ENCODE measurements at regions not wholly inside any gene's neighbourhood (a gene's known extent, or its start where the extent isn't known, plus 50 kb on each side); places are given as distances from the start of the nearest gene placed in this dataset.

DNA sequence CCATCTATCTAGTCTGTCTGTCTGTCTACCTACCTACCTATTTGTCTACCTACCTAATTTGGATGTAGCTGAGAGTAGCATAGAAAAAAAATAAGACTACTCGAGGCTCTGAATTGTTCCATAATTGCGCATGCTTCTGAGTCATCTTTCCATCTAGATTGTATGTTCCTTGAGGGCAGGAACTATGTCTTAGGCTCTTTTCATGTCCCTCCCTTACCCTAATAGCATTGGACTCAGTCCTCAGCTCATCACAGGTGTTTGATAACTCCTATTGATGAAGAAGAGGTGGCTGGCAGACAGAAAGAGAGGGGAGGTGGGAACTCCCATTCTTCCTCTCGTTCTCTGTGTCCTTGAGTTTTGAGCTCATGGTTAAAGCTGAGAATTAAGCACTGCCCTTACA is 263.7 kb downstream of the TTC6 start:
- no peaks in the 10 kb centered on the region for H3K9me3 ChIP-seq
- intact Hi-C loops (cut with DNase I) = no loop called here
- H3K4me3 ChIP-seq = no peak overlapping the region
- H3K36me3 ChIP-seq = no peaks in the 10 kb centered on the region
- no peaks in the 10 kb centered on the region for H3K27me3 ChIP-seq
- no peak overlapping the region for H3K27ac ChIP-seq
- TF ChIP-seq, protein P1, sequence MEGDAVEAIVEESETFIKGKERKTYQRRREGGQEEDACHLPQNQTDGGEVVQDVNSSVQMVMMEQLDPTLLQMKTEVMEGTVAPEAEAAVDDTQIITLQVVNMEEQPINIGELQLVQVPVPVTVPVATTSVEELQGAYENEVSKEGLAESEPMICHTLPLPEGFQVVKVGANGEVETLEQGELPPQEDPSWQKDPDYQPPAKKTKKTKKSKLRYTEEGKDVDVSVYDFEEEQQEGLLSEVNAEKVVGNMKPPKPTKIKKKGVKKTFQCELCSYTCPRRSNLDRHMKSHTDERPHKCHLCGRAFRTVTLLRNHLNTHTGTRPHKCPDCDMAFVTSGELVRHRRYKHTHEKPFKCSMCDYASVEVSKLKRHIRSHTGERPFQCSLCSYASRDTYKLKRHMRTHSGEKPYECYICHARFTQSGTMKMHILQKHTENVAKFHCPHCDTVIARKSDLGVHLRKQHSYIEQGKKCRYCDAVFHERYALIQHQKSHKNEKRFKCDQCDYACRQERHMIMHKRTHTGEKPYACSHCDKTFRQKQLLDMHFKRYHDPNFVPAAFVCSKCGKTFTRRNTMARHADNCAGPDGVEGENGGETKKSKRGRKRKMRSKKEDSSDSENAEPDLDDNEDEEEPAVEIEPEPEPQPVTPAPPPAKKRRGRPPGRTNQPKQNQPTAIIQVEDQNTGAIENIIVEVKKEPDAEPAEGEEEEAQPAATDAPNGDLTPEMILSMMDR (IDR thresholded peaks at IDR 0.05) = no peak
- no peak for TF ChIP-seq POLR2A (IDR thresholded peaks at IDR 0.05)
- no peak for DNase-seq
- 74 to 78% methylated on average over 3 of the region's 3 CpGs for WGBS, 2 donors
- H3K4me1 ChIP-seq = peaks cover 0 to 4% (median 0%) of the 10 kb centered on the region in 3 donors

- no peaks in the 10 kb centered on the region for H3K9me3 ChIP-seq
- no peaks in the 10 kb centered on the region for H3K27me3 ChIP-seq
- intact Hi-C loops (cut with DNase I) = no loop called here
- DNase-seq = no peak
- no peak overlapping the region for H3K4me3 ChIP-seq
- 47 to 55% methylated on average over 3 of the region's 3 CpGs for WGBS, 2 donors
- H3K36me3 ChIP-seq = no peaks in the 10 kb centered on the region
- TF ChIP-seq, protein P1 (IDR thresholded peaks at IDR 0.05) = no peak
- TF ChIP-seq POLR2A (IDR thresholded peaks at IDR 0.05) = no peak
- no peak overlapping the region for H3K27ac ChIP-seq
- peaks cover 0 to 25% (median 7%) of the 10 kb centered on the region in 3 donors for H3K4me1 ChIP-seq
Measured at GRCh38 chr14:37862263-37862662, 266.8 kb downstream of the TTC6 start.

DNA sequence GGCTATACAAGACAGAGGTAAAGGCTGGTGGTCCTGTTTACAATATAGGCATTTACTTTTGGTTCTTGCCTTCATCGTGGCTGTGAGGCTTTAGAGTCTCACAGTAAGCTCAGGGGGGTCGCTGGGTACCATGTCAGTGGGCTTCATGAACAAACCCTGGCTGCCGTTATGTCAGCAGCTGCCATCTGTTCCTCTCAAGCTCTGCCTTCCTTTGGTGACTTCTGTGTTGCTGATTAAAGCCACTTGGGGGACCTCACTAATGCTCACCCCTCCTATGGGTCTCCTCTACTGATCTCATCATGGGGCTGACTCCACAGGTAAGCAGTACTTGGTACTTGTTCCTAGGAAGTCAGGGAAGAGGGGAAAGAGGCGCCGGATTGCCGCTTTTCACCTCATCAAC is 268.7 kb downstream of the TTC6 start:
- no peak for DNase-seq
- Histone ChIP-seq H3K36me3 (no peaks in the 10 kb centered on the region), H3K9me3 (no peaks in the 10 kb centered on the region), H3K4me1 (peaks cover 0 to 31% (median 7%) of the 10 kb centered on the region in 3 donors), H3K27me3 (no peaks in the 10 kb centered on the region), H3K27ac (no peak overlapping the region), H3K4me3 (no peak overlapping the region)
- 79 to 86% methylated on average over 4 to 6 of the region's 6 CpGs for WGBS, 2 donors
- intact Hi-C loops (cut with DNase I) = no loop called here
- TF ChIP-seq, protein P1 (IDR thresholded peaks at IDR 0.05) = no peak
- TF ChIP-seq POLR2A (IDR thresholded peaks at IDR 0.05) = no peak

DNA sequence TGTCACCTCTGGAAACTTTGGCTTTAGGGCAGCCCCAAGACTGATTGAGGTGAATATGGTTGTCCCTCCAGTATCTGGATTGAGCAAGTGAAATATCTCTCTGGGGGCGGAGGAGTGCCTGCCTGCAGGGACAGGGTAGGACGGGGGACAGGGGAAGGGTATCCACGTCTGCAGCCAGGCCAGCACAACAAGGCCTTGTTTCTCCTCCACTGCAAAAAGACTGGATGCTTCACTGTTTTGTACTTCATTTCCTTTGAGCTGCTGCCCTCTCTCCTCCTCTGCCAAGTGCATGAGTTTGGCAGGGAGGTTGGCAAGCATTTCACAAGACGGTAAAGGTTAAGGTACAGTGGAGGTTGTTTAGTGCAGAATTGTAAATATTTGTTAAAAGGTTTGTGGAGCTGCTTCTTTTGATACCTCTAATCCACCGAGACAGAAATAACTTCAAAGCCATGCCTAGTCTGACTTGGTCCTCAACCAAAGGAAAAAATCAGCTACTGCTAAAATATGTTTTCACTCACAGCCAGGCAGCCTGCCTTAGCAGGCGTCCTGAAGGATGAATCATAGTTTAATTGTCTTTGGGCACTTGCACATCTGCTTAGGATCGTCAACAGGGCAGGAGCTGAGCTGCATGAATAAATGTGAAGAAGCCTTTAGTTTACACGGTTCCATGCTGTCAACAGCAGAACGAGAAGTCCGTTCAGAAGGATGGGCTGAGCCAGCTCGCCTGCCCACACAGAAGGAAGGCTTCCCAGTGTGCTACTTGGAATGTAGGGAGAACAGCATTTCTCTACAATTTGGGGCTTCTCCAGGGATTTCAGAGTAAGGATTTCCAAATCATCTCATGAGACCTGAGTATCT is 269.7 kb downstream of the TTC6 start:
- no peaks in the 10 kb centered on the region for H3K27me3 ChIP-seq
- H3K36me3 ChIP-seq = no peaks in the 10 kb centered on the region
- peaks cover 0 to 40% (median 7%) of the 10 kb centered on the region in 3 donors for H3K4me1 ChIP-seq
- H3K4me3 ChIP-seq = no peak overlapping the region
- H3K27ac ChIP-seq = peak overlapping the region in 1 of 4 donors; percentile 27
- TF ChIP-seq, protein P1 (IDR thresholded peaks at IDR 0.05) = no peak
- TF ChIP-seq POLR2A (IDR thresholded peaks at IDR 0.05) = no peak
- DNase-seq = no peak
- WGBS, 2 donors = 30 to 33% methylated on average over 8 to 10 of the region's 11 CpGs
- intact Hi-C loops (cut with DNase I) = no loop called here
- no peaks in the 10 kb centered on the region for H3K9me3 ChIP-seq

- intact Hi-C loops (cut with DNase I) = no loop called here
- H3K4me3 ChIP-seq = no peak overlapping the region
- TF ChIP-seq, protein P1 (IDR thresholded peaks at IDR 0.05) = no peak
- TF ChIP-seq POLR2A (IDR thresholded peaks at IDR 0.05) = no peak
- 68 to 70% methylated on average over 4 of the region's 4 CpGs for WGBS, 2 donors
- no peaks in the 10 kb centered on the region for H3K9me3 ChIP-seq
- H3K36me3 ChIP-seq = no peaks in the 10 kb centered on the region
- H3K27ac ChIP-seq = peak overlapping the region in 1 of 4 donors; percentile 27
- no peaks in the 10 kb centered on the region for H3K27me3 ChIP-seq
- no peak for DNase-seq
- peaks cover 0 to 49% (median 7%) of the 10 kb centered on the region in 3 donors for H3K4me1 ChIP-seq
Measured at GRCh38 chr14:37865719-37866549, 270.5 kb downstream of the TTC6 start.
